Uterus (tissue), 2 donors: ENCODE measurements at regions not wholly inside any gene's neighbourhood (a gene's known extent, or its start where the extent isn't known, plus 50 kb on each side); places are given as distances from the start of the nearest gene placed in this dataset.

Experiments used
- POLR2A ChIP-seq, 2 donors: fragments of 450-650 bp; IDR thresholded peaks; one replicate each; pipeline ENCODE4 v1.6.1; 2016; ENCODE audit warnings: antibody characterized with exemption in 2 of 2, mild to moderate bottlenecking in 1 of 2, moderate library complexity in 1 of 2
- TF ChIP-seq, protein P1 (sequence below), 4 experiments: fragments of 200-600 bp in 2 of 4; fragments of 450-650 bp in 2 of 4; sonication (generic) in 2 of 4; IDR thresholded peaks; one replicate each; pipeline ENCODE4 v1.5.1; 2016 to 2019; ENCODE audit warnings: antibody characterized with exemption in 4 of 4, mild to moderate bottlenecking in 2 of 4, moderate library complexity in 1 of 4

DNA sequence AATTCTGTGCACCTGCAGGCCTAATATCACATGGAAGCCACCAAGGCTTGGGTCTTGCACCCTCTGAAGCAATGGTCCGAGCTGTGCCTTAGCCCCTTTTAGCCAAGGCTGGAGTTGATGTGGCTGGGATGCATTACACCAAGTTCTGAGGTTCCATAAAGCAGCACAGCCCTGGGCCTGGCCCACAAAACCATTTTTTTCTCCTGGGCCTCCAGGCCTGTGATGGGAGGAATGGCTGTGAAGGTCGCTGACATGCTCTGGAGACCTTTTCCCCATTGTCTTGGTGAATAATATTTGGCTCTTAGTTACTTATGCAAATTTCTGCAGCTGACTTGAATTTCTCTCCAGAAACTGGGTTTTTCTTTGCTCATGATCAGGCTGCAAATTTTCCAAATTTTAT is 167.3 kb downstream of the HTR1A start:
- no peak for TF ChIP-seq POLR2A (IDR thresholded peaks at IDR 0.05)
- TF ChIP-seq, protein P1, sequence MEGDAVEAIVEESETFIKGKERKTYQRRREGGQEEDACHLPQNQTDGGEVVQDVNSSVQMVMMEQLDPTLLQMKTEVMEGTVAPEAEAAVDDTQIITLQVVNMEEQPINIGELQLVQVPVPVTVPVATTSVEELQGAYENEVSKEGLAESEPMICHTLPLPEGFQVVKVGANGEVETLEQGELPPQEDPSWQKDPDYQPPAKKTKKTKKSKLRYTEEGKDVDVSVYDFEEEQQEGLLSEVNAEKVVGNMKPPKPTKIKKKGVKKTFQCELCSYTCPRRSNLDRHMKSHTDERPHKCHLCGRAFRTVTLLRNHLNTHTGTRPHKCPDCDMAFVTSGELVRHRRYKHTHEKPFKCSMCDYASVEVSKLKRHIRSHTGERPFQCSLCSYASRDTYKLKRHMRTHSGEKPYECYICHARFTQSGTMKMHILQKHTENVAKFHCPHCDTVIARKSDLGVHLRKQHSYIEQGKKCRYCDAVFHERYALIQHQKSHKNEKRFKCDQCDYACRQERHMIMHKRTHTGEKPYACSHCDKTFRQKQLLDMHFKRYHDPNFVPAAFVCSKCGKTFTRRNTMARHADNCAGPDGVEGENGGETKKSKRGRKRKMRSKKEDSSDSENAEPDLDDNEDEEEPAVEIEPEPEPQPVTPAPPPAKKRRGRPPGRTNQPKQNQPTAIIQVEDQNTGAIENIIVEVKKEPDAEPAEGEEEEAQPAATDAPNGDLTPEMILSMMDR (IDR thresholded peaks at IDR 0.05): no peak
